SK-N-MC (cell line): ENCODE measurements at regions not wholly inside any gene's neighbourhood (a gene's known extent, or its start where the extent isn't known, plus 50 kb on each side); places are given as distances from the start of the nearest gene placed in this dataset.

Experiments used
- EZH2 ChIP-seq: fragments of 200-600 bp; sonication (generic); IDR thresholded peaks from one replicate; pipeline ENCODE4 v1.6.1; 2017; ENCODE audit warnings: antibody characterized with exemption
- FOXP2 ChIP-seq: optimal IDR thresholded peaks from 2 replicates; pipeline ENCODE3; 2011; ENCODE audit warnings: mild to moderate bottlenecking, moderate library complexity; ENCODE audit not compliant: insufficient read depth; ENCODE audit errors: extremely low read length, control extremely low read depth
- POLR2AphosphoS5 ChIP-seq: IDR thresholded peaks from 2 replicates; pipeline ENCODE4 v1.6.1; 2012; ENCODE audit warnings: mild to moderate bottlenecking, low read depth, low read length, borderline replicate concordance

DNA sequence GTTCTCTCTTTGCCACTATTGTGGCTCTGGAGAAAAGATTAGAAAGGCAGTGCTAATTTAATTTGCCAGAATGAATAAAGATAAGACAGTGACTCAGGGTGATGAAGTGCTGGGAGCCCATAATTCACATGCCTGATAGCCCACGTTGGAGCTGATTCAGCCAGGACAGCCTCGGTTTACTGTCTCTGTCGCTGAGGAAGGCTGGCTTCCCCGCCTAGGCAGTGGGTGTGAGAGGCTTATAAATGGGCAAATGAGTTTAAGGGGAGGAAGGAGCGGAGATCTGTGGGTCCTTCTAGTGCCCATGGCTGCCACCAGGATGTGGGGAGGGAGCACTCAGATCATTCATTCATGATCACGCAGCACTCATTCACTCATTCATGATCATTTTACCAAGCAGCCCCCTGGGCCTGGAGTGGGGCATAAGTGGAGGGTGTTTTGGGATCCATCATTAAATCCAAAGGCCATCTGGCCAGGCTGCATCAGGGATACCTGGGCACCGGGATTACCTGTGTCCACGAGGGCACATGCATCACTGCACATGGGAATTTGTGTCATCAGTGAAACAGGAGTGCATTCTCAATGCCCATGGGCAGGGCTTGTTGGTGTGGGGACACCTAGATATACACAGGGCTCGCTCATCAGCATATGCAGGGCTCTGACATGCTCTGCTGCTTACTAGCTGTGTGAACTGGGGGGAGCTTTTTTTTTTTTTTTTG lies 315.4 kb downstream of the MATN1 start:
- TF ChIP-seq EZH2 (no peak), POLR2AphosphoS5 (no peak), FOXP2 (no peak)
